GM13976 (cell line): ENCODE measurements at regions not wholly inside any gene's neighbourhood (a gene's known extent, or its start where the extent isn't known, plus 50 kb on each side); places are given as distances from the start of the nearest gene placed in this dataset.

Experiments used
- DNase-seq: peaks from one replicate; pipeline ENCODE4 v3.0.0; 2012; ENCODE audit warnings: low spot score
- in situ Hi-C: fragments of 300-500 bp; cut with MboI; formaldehyde crosslinking; loops from one replicate; pipeline ENCODE4 v1.12.0; 2022; ENCODE audit warnings: low sequenced_read_pairs, mixed read lengths, inconsistent platforms; ENCODE audit not compliant: unreplicated experiment
- TF ChIP-seq, protein P1 (sequence below): IDR thresholded peaks from 2 replicates; pipeline ENCODE4 v1.5.1; 2012; ENCODE audit warnings: borderline replicate concordance, mild to moderate bottlenecking; ENCODE audit not compliant: insufficient read depth; ENCODE audit errors: extremely low read depth, missing control alignments, control extremely low read depth

DNA sequence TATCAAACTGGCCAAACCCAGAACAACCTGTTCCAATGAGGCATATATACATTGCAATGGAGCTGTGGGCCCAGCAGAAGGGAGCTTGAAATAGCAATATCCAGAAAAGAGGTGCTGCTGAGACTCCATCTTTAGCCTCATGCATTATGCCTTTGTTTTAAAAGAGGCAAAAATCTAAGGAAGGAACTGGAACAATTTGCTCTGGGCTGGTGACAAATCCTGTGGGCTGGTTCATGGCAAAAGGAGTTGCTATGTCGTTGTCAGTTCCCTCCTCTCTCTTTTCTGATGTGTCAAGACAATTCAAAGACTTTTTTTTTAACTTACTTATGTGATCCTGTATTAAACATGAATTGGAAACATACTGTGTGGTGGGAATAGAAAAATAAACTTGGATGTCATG lies 124.2 kb upstream of the FSHR start:
- no peak for DNase-seq
- in situ Hi-C loops = no loop called here

DNA sequence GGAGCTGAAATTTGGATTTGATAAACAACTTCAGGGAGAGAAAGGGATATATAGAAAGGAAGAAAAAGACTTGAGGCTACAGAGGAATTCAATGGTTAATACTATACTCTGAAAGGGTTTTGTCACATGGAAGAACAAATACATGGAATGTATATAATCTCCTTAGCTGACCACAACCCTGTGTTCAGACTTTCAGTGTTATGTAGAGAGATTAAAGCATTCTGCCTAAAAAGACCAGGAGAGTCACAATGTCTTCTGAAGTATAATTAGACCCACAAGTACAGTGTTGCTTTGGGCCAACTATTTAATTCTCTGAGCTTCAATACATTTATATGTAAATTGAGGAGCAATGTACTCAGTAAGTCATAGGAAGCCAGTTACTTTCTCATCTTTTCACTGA lies 123.8 kb upstream of the FSHR start:
- no peak for DNase-seq
- in situ Hi-C loops = no loop called here
- TF ChIP-seq, protein P1, sequence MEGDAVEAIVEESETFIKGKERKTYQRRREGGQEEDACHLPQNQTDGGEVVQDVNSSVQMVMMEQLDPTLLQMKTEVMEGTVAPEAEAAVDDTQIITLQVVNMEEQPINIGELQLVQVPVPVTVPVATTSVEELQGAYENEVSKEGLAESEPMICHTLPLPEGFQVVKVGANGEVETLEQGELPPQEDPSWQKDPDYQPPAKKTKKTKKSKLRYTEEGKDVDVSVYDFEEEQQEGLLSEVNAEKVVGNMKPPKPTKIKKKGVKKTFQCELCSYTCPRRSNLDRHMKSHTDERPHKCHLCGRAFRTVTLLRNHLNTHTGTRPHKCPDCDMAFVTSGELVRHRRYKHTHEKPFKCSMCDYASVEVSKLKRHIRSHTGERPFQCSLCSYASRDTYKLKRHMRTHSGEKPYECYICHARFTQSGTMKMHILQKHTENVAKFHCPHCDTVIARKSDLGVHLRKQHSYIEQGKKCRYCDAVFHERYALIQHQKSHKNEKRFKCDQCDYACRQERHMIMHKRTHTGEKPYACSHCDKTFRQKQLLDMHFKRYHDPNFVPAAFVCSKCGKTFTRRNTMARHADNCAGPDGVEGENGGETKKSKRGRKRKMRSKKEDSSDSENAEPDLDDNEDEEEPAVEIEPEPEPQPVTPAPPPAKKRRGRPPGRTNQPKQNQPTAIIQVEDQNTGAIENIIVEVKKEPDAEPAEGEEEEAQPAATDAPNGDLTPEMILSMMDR = no peak

More for the DNA sequence above, 124.2 kb upstream of the FSHR start:
- TF ChIP-seq, protein P1 = no peak

DNA sequence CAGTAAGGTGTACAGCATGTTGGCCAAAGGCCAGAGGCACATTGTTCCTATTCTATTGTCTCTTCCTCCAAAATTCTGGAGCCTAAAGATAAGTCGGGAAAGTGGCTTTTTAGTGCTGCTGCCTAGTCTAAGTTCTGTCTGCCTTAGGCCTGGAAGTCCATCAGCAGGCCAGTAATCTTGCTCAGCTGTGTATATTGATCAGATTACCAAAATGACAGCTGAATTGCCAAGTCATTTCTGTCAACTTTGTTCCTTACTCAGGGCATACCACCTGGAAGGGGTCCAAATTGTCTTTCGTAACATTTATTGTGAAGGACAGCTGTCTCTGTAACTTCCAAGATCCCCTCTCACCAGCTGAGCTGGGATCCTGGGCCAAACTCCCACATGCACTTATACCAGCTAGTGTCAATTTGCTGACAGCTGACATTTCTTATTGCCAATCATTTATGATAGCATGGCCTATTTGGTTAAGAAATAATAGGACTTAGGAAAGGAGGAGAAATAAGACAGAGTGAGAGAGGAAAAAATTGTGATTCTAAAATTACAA lies 116.8 kb upstream of the FSHR start:
- TF ChIP-seq, protein P1 = no peak
- in situ Hi-C loops = no loop called here
- no peak for DNase-seq

- in situ Hi-C loops = no loop called here
- TF ChIP-seq, protein P1 = no peak
- no peak for DNase-seq
Observed at GRCh38 chr2:49270091-49270490, 115.8 kb upstream of the FSHR start.

- DNase-seq = no peak
- in situ Hi-C loops = no loop called here
- TF ChIP-seq, protein P1 = no peak
Observed at GRCh38 chr2:49265471-49265870, 111.2 kb upstream of the FSHR start.

DNA sequence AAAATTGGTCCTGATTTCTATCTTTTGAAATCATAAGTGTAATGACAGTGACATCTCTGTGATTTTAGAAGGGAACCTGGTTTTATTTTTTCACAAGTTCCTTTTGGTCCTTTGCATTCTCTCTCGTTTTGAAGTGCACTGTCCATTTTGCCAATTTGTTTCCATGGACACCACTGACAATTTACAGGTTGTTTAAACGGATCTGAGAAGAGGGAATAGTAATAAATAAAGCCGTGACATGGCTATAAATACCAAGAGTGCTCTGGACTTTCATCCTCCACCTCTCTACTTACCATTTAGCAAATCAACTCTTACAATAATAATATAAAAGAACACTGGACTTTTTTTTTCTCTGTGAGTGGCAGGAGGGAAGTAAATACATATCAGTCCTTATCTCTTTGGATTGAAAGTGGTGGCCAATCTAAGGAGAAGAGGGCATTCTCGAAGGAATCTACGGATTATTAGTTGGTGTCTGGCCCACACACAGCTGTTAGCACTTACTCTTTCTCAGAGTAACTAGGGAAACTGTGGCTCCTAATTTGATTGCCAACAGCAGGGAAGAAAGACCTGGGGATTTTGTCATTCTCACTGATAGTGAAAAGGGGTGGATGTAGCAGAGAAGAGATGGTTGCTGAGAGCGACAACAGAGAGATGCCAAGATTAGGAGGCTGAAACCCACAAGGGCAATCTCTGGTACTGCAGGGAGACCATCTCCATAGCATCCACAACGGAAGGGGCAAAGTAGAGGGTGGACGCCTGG lies 108.7 kb upstream of the FSHR start:
- DNase-seq = no peak
- in situ Hi-C loops = no loop called here
- TF ChIP-seq, protein P1 = no peak

DNA sequence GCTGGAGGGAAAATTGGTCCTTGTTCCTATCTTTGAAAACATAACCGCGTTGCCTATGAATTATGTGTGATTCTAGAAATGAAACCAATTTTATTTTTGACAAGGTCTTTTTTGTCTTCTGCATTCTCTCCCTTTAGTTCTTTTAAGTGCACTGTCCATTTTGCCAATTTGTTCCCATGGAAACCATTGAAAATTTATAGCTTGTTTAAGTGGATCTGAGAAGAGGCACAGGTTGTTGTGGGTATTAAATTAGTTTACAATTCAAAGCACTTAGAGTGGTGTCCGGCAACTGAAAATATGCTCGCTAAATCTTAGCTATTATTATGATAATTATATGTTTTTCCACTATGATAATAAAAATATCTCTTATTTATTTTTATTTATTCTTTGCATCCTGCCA lies 107.5 kb upstream of the FSHR start:
- in situ Hi-C loops = no loop called here
- TF ChIP-seq, protein P1 = no peak
- no peak for DNase-seq
